HepG2 (cell line): ENCODE measurements at regions not wholly inside any gene's neighbourhood (a gene's known extent, or its start where the extent isn't known, plus 50 kb on each side); places are given as distances from the start of the nearest gene placed in this dataset.

ENCODE experiments used
- IRF2 ChIP-seq: IDR thresholded peaks from 2 replicates; pipeline ENCODE4 v1.6.1; 2018; ENCODE audit warnings: missing genetic modification reagents, missing compliant biosample characterization
- KAT2B ChIP-seq: fragments of 150-350 bp; IDR thresholded peaks from 2 replicates; pipeline ENCODE4 v1.6.1; 2014; ENCODE audit warnings: low read depth, low read length, borderline replicate concordance
- SRSF1 ChIP-seq: fragments of 200-400 bp; formaldehyde crosslinking; optimal IDR thresholded peaks from 2 replicates; pipeline ENCODE3; 2017; ENCODE audit warnings: mild to moderate bottlenecking, low read depth, low read length, moderate library complexity
- ZNF12 ChIP-seq: sonication (generic); formaldehyde crosslinking; IDR thresholded peaks from 2 replicates; pipeline ENCODE4 v1.5.0; 2020; ENCODE audit warnings: missing genetic modification reagents
- ZSCAN29 ChIP-seq: sonication (generic); formaldehyde crosslinking; conservative IDR thresholded peaks from 2 replicates; pipeline ENCODE4 v1.4.0; 2020; ENCODE audit warnings: mild to moderate bottlenecking, missing genetic modification reagents
- TF ChIP-seq, protein P1 (sequence below): sonication (generic); formaldehyde crosslinking; IDR thresholded peaks from 2 replicates; pipeline ENCODE4 v1.4.0; 2020; ENCODE audit warnings: missing genetic modification reagents

DNA sequence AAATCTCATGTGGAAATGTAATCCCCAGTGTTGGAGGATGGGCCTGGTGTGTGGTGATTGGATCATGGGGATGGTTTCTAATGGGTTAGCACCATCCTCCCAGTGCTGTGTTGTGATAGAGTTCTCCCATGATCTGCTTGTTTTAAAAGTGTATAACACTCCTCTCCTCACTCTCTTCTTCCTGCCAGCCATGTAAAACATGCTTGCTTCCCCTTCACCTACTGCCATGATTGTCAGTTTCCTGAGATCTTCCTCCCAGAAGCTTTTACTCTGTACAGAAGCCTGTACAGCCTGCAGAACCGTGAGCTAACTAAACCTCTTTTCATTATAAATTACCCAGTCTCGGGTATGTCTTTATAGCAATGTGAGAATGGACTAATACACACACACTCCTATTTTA is 499.1 kb downstream of the RASEF start:
- TF ChIP-seq KAT2B, result no peak
- TF ChIP-seq ZSCAN29 (CRISPR knock-in tag), result no peak
- no peak for TF ChIP-seq SRSF1
- TF ChIP-seq, protein P1, sequence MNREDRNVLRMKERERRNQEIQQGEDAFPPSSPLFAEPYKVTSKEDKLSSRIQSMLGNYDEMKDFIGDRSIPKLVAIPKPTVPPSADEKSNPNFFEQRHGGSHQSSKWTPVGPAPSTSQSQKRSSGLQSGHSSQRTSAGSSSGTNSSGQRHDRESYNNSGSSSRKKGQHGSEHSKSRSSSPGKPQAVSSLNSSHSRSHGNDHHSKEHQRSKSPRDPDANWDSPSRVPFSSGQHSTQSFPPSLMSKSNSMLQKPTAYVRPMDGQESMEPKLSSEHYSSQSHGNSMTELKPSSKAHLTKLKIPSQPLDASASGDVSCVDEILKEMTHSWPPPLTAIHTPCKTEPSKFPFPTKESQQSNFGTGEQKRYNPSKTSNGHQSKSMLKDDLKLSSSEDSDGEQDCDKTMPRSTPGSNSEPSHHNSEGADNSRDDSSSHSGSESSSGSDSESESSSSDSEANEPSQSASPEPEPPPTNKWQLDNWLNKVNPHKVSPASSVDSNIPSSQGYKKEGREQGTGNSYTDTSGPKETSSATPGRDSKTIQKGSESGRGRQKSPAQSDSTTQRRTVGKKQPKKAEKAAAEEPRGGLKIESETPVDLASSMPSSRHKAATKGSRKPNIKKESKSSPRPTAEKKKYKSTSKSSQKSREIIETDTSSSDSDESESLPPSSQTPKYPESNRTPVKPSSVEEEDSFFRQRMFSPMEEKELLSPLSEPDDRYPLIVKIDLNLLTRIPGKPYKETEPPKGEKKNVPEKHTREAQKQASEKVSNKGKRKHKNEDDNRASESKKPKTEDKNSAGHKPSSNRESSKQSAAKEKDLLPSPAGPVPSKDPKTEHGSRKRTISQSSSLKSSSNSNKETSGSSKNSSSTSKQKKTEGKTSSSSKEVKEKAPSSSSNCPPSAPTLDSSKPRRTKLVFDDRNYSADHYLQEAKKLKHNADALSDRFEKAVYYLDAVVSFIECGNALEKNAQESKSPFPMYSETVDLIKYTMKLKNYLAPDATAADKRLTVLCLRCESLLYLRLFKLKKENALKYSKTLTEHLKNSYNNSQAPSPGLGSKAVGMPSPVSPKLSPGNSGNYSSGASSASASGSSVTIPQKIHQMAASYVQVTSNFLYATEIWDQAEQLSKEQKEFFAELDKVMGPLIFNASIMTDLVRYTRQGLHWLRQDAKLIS, result no peak
- TF ChIP-seq IRF2 (CRISPR knock-in tag), result no peak
- TF ChIP-seq ZNF12, result no peak
